ENCODE measurements at regions not wholly inside any gene's neighbourhood (a gene's known extent, or its start where the extent isn't known, plus 50 kb on each side); places are given as distances from the start of the nearest gene placed in this dataset.

DNA sequence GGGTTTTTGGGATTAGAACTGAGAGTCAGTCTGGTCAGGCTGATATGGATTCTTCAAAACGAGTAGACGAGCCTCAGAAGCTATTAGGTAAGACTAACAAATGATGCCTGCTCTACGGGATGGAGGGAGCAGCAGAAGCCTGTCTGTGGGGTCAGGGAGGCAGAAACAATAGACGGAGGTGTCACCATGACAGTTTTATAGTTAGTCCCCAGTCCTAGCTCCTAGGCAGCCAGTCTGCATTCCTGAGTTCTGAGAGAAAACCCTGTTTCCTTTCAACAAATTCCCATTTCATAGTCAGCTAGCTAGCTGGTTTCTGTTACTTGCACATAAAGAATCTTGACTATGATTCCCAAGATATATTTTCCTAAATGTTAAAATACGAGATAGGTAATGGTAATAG lies 542.1 kb downstream of the PID1 start:
- TF ChIP-seq, protein P1, sequence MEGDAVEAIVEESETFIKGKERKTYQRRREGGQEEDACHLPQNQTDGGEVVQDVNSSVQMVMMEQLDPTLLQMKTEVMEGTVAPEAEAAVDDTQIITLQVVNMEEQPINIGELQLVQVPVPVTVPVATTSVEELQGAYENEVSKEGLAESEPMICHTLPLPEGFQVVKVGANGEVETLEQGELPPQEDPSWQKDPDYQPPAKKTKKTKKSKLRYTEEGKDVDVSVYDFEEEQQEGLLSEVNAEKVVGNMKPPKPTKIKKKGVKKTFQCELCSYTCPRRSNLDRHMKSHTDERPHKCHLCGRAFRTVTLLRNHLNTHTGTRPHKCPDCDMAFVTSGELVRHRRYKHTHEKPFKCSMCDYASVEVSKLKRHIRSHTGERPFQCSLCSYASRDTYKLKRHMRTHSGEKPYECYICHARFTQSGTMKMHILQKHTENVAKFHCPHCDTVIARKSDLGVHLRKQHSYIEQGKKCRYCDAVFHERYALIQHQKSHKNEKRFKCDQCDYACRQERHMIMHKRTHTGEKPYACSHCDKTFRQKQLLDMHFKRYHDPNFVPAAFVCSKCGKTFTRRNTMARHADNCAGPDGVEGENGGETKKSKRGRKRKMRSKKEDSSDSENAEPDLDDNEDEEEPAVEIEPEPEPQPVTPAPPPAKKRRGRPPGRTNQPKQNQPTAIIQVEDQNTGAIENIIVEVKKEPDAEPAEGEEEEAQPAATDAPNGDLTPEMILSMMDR (conservative IDR thresholded peaks at IDR 0.05) = no peak
- no peak for TF ChIP-seq ZFX (IDR thresholded peaks at IDR 0.05)
- no peak overlapping the region for H3K27ac ChIP-seq

DNA sequence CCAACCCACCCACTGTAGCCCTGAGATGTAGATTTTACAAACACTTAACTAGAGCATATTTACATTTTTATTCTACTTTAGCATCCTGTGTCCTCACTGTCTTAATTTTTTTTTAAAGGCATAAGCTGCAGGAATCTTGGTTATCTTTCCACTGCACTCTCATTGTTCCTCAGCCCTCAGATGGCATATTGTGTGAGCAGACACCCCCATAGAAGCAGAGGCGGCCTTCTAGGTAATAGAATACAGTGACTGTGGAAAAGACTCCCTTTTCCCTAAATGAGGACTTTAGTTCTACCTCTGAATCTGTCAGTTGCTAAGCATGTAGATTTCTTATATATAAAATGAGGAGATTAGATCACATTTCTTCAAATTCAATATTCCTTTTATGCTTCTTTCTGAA lies 543.5 kb upstream of the SPHKAP start:
- TF ChIP-seq, protein P1 (conservative IDR thresholded peaks at IDR 0.05) = no peak
- TF ChIP-seq ZFX (IDR thresholded peaks at IDR 0.05) = no peak

GRCh38 chr2:228723599-228723998 lies 542.1 kb upstream of the SPHKAP start:
- TF ChIP-seq ZFX (IDR thresholded peaks at IDR 0.05) = no peak
- TF ChIP-seq, protein P1 (conservative IDR thresholded peaks at IDR 0.05) = no peak
- H3K27ac ChIP-seq = no peak overlapping the region

More for the DNA sequence above, 543.5 kb upstream of the SPHKAP start:
- H3K27ac ChIP-seq = no peak overlapping the region

DNA sequence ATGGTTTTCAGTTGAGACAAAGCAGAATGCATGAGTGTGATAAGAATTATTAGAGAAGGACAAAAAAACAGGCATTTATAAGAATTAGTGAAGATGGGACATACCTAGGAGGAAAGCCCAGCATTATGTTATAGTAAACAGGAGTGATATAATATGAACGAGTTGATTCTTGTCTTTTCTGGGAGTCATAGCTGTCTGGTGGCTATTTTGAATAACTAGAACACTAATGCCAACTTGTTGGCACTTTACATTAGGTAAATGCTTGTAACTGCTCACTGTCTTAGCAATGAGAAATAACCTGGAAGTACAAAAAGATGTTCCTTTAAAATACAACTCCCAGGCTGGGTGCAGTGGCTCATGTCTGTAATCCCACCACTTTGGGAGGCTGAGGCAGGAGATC lies 540.8 kb upstream of the SPHKAP start:
- TF ChIP-seq ZFX (IDR thresholded peaks at IDR 0.05) = no peak
- TF ChIP-seq, protein P1 (conservative IDR thresholded peaks at IDR 0.05) = no peak
- no peak overlapping the region for H3K27ac ChIP-seq

- no peak overlapping the region for H3K27ac ChIP-seq
- TF ChIP-seq ZFX (IDR thresholded peaks at IDR 0.05) = no peak
- TF ChIP-seq, protein P1 (conservative IDR thresholded peaks at IDR 0.05) = no peak
Measured at GRCh38 chr2:228720895-228721294, 539.4 kb upstream of the SPHKAP start.

- no peak overlapping the region for H3K27ac ChIP-seq
- no peak for TF ChIP-seq ZFX (IDR thresholded peaks at IDR 0.05)
- TF ChIP-seq, protein P1 (conservative IDR thresholded peaks at IDR 0.05) = no peak
Measured at GRCh38 chr2:228709788-228710371, 528.4 kb upstream of the SPHKAP start.

DNA sequence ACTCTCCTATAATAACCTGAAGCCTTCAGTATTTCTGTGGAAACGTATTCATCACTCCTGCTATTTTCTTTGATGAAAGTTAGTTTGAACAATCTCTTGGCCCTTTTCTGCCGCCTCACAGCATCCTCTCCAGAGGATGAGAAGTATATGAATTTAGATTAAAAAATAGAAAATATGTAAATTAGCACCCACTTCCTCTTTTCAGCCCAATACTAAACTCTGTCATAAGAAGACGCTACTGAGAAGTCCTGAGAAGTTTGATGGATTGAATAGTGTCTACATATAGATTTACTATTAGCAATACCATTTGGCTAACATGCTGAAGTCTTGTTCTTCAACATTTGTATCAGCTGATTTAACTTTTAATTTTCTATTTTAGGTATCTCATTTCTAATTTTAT lies 526.4 kb upstream of the SPHKAP start:
- TF ChIP-seq, protein P1 (conservative IDR thresholded peaks at IDR 0.05) = no peak
- TF ChIP-seq ZFX (IDR thresholded peaks at IDR 0.05) = no peak
- no peak overlapping the region for H3K27ac ChIP-seq

Measured in C4-2B (cell line).